ENCODE measurements at regions not wholly inside any gene's neighbourhood (a gene's known extent, or its start where the extent isn't known, plus 50 kb on each side); places are given as distances from the start of the nearest gene placed in this dataset.

- intact Hi-C loops (cut with DNase I), result no loop called here
- no peak for ATAC-seq
Observed at GRCh38 chr21:35319684-35320283, 270.7 kb upstream of the RUNX1 start.

GRCh38 chr21:35316933-35317332 is 267.8 kb upstream of the RUNX1 start:
- ATAC-seq (peak; percentile 34 to 74), DNase-seq (peak in 1 of 3 donors; percentile 24)
- intact Hi-C loops (cut with DNase I), result no loop called here
- no peaks in the 10 kb centered on the region for H3K9me3 ChIP-seq (ENCODE audit: control insufficient read depth, low read length)
- no peaks in the 10 kb centered on the region for H3K27me3 ChIP-seq (ENCODE audit: control insufficient read depth, insufficient read depth)
- 26% methylated on average over 4 of the region's 4 CpGs for WGBS
- H3K4me1 ChIP-seq (ENCODE audit: control insufficient read depth, insufficient read depth, low read length), result no peaks in the 10 kb centered on the region
- no peak overlapping the region for H3K4me3 ChIP-seq (ENCODE audit: low read length)
- no peak overlapping the region for H3K27ac ChIP-seq (ENCODE audit: low read length)

More at GRCh38 chr21:35319684-35320283, 270.7 kb upstream of the RUNX1 start:
- DNase-seq, result no peak
- Histone ChIP-seq H3K4me3 (ENCODE audit: low read length) (no peak overlapping the region), H3K4me1 (ENCODE audit: control insufficient read depth, insufficient read depth, low read length) (peaks cover 2% of the 10 kb centered on the region), H3K9me3 (ENCODE audit: control insufficient read depth, low read length) (no peaks in the 10 kb centered on the region), H3K27me3 (ENCODE audit: control insufficient read depth, insufficient read depth) (no peaks in the 10 kb centered on the region), H3K27ac (ENCODE audit: low read length) (no peak overlapping the region)
- WGBS, result 82% methylated on average over 11 of the region's 11 CpGs

GRCh38 chr21:35316456-35316855 is 267.4 kb upstream of the RUNX1 start:
- ATAC-seq (no peak), DNase-seq (no peak)
- Histone ChIP-seq H3K4me1 (ENCODE audit: control insufficient read depth, insufficient read depth, low read length) (no peaks in the 10 kb centered on the region), H3K4me3 (ENCODE audit: low read length) (no peak overlapping the region), H3K9me3 (ENCODE audit: control insufficient read depth, low read length) (no peaks in the 10 kb centered on the region), H3K27ac (ENCODE audit: low read length) (no peak overlapping the region), H3K27me3 (ENCODE audit: control insufficient read depth, insufficient read depth) (no peaks in the 10 kb centered on the region)
- intact Hi-C loops (cut with DNase I), result no loop called here

GRCh38 chr21:35314857-35315582 is 265.9 kb upstream of the RUNX1 start:
- Histone ChIP-seq H3K27me3 (ENCODE audit: control insufficient read depth, insufficient read depth) (no peaks in the 10 kb centered on the region), H3K4me1 (ENCODE audit: control insufficient read depth, insufficient read depth, low read length) (no peaks in the 10 kb centered on the region), H3K4me3 (ENCODE audit: low read length) (no peak overlapping the region), H3K9me3 (ENCODE audit: control insufficient read depth, low read length) (no peaks in the 10 kb centered on the region), H3K27ac (ENCODE audit: low read length) (no peak overlapping the region)
- WGBS, result 51% methylated on average over 8 of the region's 8 CpGs
- DNase-seq, result peak in 2 of 3 donors; percentile 22 to 53
- intact Hi-C loops (cut with DNase I), result no loop called here
- ATAC-seq, result peak; percentile 85 to 90

- Histone ChIP-seq H3K4me3 (ENCODE audit: low read length) (no peak overlapping the region), H3K9me3 (ENCODE audit: control insufficient read depth, low read length) (no peaks in the 10 kb centered on the region), H3K4me1 (ENCODE audit: control insufficient read depth, insufficient read depth, low read length) (no peaks in the 10 kb centered on the region), H3K27ac (ENCODE audit: low read length) (no peak overlapping the region), H3K27me3 (ENCODE audit: control insufficient read depth, insufficient read depth) (no peaks in the 10 kb centered on the region)
- intact Hi-C loops (cut with DNase I), result no loop called here
- DNase-seq (no peak), ATAC-seq (no peak)
- WGBS, result 90% methylated on average over 3 of the region's 3 CpGs
Observed at GRCh38 chr21:35311985-35312384, 262.9 kb upstream of the RUNX1 start.

GRCh38 chr21:35309316-35309715 is 260.2 kb upstream of the RUNX1 start:
- Histone ChIP-seq H3K4me3 (ENCODE audit: low read length) (no peak overlapping the region), H3K27ac (ENCODE audit: low read length) (no peak overlapping the region), H3K4me1 (ENCODE audit: control insufficient read depth, insufficient read depth, low read length) (no peaks in the 10 kb centered on the region), H3K9me3 (ENCODE audit: control insufficient read depth, low read length) (no peaks in the 10 kb centered on the region), H3K27me3 (ENCODE audit: control insufficient read depth, insufficient read depth) (no peaks in the 10 kb centered on the region)
- WGBS, result 81% methylated on average over 3 of the region's 3 CpGs
- ATAC-seq, result no peak
- intact Hi-C loops (cut with DNase I), result no loop called here
- no peak for DNase-seq

- 52% methylated on average over 1 of the region's 1 CpG for WGBS
Observed at GRCh38 chr21:35303085-35303484, 254.0 kb upstream of the RUNX1 start.

GRCh38 chr21:35298757-35299156 is 249.7 kb upstream of the RUNX1 start:
- H3K9me3 ChIP-seq (ENCODE audit: control insufficient read depth, low read length), result no peaks in the 10 kb centered on the region
- 78% methylated on average over 3 of the region's 3 CpGs for WGBS
- ATAC-seq, result no peak
- intact Hi-C loops (cut with DNase I), result no loop called here
- H3K27ac ChIP-seq (ENCODE audit: low read length), result no peak overlapping the region
- H3K4me3 ChIP-seq (ENCODE audit: low read length), result no peak overlapping the region
- no peaks in the 10 kb centered on the region for H3K4me1 ChIP-seq (ENCODE audit: control insufficient read depth, insufficient read depth, low read length)
- DNase-seq, result no peak
- H3K27me3 ChIP-seq (ENCODE audit: control insufficient read depth, insufficient read depth), result no peaks in the 10 kb centered on the region

More at GRCh38 chr21:35303085-35303484, 254.0 kb upstream of the RUNX1 start:
- Histone ChIP-seq H3K27me3 (ENCODE audit: control insufficient read depth, insufficient read depth) (no peaks in the 10 kb centered on the region), H3K4me3 (ENCODE audit: low read length) (no peak overlapping the region), H3K9me3 (ENCODE audit: control insufficient read depth, low read length) (no peaks in the 10 kb centered on the region), H3K4me1 (ENCODE audit: control insufficient read depth, insufficient read depth, low read length) (no peaks in the 10 kb centered on the region), H3K27ac (ENCODE audit: low read length) (no peak overlapping the region)
- intact Hi-C loops (cut with DNase I), result no loop called here
- peak in 1 of 2 donors; percentile 16 for ATAC-seq
- no peak for DNase-seq

GRCh38 chr21:35297665-35298064 is 248.6 kb upstream of the RUNX1 start:
- Histone ChIP-seq H3K27ac (ENCODE audit: low read length) (no peak overlapping the region), H3K4me3 (ENCODE audit: low read length) (no peak overlapping the region), H3K4me1 (ENCODE audit: control insufficient read depth, insufficient read depth, low read length) (no peaks in the 10 kb centered on the region), H3K27me3 (ENCODE audit: control insufficient read depth, insufficient read depth) (no peaks in the 10 kb centered on the region), H3K9me3 (ENCODE audit: control insufficient read depth, low read length) (no peaks in the 10 kb centered on the region)
- ATAC-seq, result no peak
- 81% methylated on average over 4 of the region's 4 CpGs for WGBS
- DNase-seq, result no peak
- intact Hi-C loops (cut with DNase I), result no loop called here

GRCh38 chr21:35294231-35294898 is 245.3 kb upstream of the RUNX1 start:
- Histone ChIP-seq H3K27me3 (ENCODE audit: control insufficient read depth, insufficient read depth) (no peaks in the 10 kb centered on the region), H3K9me3 (ENCODE audit: control insufficient read depth, low read length) (no peaks in the 10 kb centered on the region), H3K4me3 (ENCODE audit: low read length) (no peak overlapping the region), H3K4me1 (ENCODE audit: control insufficient read depth, insufficient read depth, low read length) (no peaks in the 10 kb centered on the region), H3K27ac (ENCODE audit: low read length) (no peak overlapping the region)
- no peak for DNase-seq
- WGBS, result 52% methylated on average over 16 of the region's 16 CpGs
- ATAC-seq, result no peak
- intact Hi-C loops (cut with DNase I), result no loop called here

GRCh38 chr21:35291973-35292627 is 243.0 kb upstream of the RUNX1 start:
- H3K4me3 ChIP-seq (ENCODE audit: low read length), result no peak overlapping the region
- H3K4me1 ChIP-seq (ENCODE audit: control insufficient read depth, insufficient read depth, low read length), result no peaks in the 10 kb centered on the region
- intact Hi-C loops (cut with DNase I), result no loop called here
- no peaks in the 10 kb centered on the region for H3K27me3 ChIP-seq (ENCODE audit: control insufficient read depth, insufficient read depth)
- DNase-seq (no peak), ATAC-seq (no peak)
- 86% methylated on average over 3 of the region's 3 CpGs for WGBS
- peaks cover 3% of the 10 kb centered on the region for H3K9me3 ChIP-seq (ENCODE audit: control insufficient read depth, low read length)
- no peak overlapping the region for H3K27ac ChIP-seq (ENCODE audit: low read length)
